Esophagus muscularis mucosa (tissue), 4 donors: ENCODE measurements at regions not wholly inside any gene's neighbourhood (a gene's known extent, or its start where the extent isn't known, plus 50 kb on each side); places are given as distances from the start of the nearest gene placed in this dataset.

Experiments used
- DNase-seq: peaks from one replicate; pipeline ENCODE4 v3.0.0-alpha.2; 2017; ENCODE audit errors: extremely low spot score
- H3K27ac ChIP-seq, 4 donors: fragments of 200-600 bp; sonication (generic); replicated peaks in 1 of 4; 1 replicate in 3 of 4; 2 replicates in 1 of 4; pipeline ENCODE4 v1.5.1; 2016 to 2019; ENCODE audit warnings: mild to moderate bottlenecking in 1 of 4
- H3K27me3 ChIP-seq, 4 donors: fragments of 200-600 bp; sonication (generic); one replicate each; pipeline versions ENCODE4 v1.5.1 to v1.6.0; 2016 to 2019
- H3K36me3 ChIP-seq, 4 donors: fragments of 200-600 bp; sonication (generic); one replicate each; pipeline ENCODE4 v1.5.1; 2016 to 2019
- H3K4me1 ChIP-seq, 4 donors: fragments of 200-600 bp; sonication (generic); one replicate each; pipeline ENCODE4 v1.5.1; 2016 to 2019
- H3K4me3 ChIP-seq, 4 donors: fragments of 200-600 bp; sonication (generic); 1 replicate in 2 of 4; 2 replicates in 2 of 4; pipeline ENCODE4 v1.5.1; 2016 to 2019; ENCODE audit warnings: mild to moderate bottlenecking in 4 of 4, moderate library complexity in 1 of 4
- H3K9me3 ChIP-seq, 4 donors: fragments of 200-600 bp; sonication (generic); 1 replicate in 3 of 4; 2 replicates in 1 of 4; pipeline ENCODE4 v1.5.1; 2016 to 2019
- EP300 ChIP-seq: sonication (generic); formaldehyde crosslinking; IDR thresholded peaks from one replicate; pipeline ENCODE4 v1.6.1; 2017; ENCODE audit warnings: antibody characterized with exemption
- POLR2A ChIP-seq: fragments of 450-650 bp; IDR thresholded peaks from one replicate; pipeline ENCODE4 v1.6.1; 2017; ENCODE audit warnings: antibody characterized with exemption, moderate library complexity, mild to moderate bottlenecking, low read depth
- POLR2AphosphoS5 ChIP-seq, 2 donors: sonication (generic); formaldehyde crosslinking; IDR thresholded peaks; one replicate each; pipeline ENCODE4 v1.6.1; 2017; ENCODE audit warnings: antibody characterized with exemption in 2 of 2
- WGBS: methylation state at CpG from one replicate; pipeline ENCODE4 v1.1.5; 2018; 5-methylcytosine and 5-hydroxymethylcytosine counted together
- intact Hi-C: fragments of 100-400 bp; cut with DNase I; formaldehyde crosslinking; loops from one replicate; pipeline ENCODE4 v1.15.1; 2023
- TF ChIP-seq, protein P1 (sequence below), 3 experiments: fragments of 200-600 bp in 2 of 3; fragments of 450-650 bp in 1 of 3; sonication (generic) in 2 of 3; IDR thresholded peaks; one replicate each; pipeline ENCODE4 v1.5.1; 2017 to 2019; ENCODE audit warnings: antibody characterized with exemption in 3 of 3, mild to moderate bottlenecking in 2 of 3, moderate library complexity in 1 of 3

DNA sequence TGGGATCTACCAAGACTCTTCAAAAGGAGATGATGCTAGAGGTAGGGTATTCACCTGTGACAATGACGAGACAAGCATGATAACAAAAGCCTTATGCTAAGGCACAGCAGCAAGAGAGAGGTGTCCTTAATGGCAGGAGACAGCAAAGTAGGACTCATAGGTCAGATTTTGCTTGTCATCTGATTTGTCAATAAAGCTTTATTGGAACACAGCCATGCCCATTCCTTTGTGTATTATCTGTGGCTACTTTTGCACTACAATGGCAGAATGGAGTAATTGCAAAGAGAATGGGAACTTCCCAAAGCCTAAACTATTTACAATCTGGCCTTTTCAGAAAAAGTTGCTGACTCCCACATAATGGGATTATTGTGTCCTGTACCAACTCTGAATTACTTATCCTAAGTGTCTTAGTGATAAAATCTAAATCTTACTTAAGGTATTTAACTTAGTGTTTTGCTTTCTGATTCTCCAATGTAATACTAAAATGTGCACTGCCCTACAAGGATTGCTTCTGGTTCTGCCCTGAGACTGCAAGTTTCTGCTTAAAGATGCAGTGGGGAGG lies 221.6 kb downstream of the CDC5L start:
- WGBS: 100% methylated on average over 1 of the region's 1 CpG
- H3K27me3 ChIP-seq: no peaks in the 10 kb centered on the region
- no peaks in the 10 kb centered on the region for H3K9me3 ChIP-seq
- no peaks in the 10 kb centered on the region for H3K36me3 ChIP-seq
- no peak overlapping the region for H3K4me3 ChIP-seq
- no peak overlapping the region for H3K27ac ChIP-seq
- TF ChIP-seq EP300: no peak
- TF ChIP-seq, protein P1, sequence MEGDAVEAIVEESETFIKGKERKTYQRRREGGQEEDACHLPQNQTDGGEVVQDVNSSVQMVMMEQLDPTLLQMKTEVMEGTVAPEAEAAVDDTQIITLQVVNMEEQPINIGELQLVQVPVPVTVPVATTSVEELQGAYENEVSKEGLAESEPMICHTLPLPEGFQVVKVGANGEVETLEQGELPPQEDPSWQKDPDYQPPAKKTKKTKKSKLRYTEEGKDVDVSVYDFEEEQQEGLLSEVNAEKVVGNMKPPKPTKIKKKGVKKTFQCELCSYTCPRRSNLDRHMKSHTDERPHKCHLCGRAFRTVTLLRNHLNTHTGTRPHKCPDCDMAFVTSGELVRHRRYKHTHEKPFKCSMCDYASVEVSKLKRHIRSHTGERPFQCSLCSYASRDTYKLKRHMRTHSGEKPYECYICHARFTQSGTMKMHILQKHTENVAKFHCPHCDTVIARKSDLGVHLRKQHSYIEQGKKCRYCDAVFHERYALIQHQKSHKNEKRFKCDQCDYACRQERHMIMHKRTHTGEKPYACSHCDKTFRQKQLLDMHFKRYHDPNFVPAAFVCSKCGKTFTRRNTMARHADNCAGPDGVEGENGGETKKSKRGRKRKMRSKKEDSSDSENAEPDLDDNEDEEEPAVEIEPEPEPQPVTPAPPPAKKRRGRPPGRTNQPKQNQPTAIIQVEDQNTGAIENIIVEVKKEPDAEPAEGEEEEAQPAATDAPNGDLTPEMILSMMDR (IDR thresholded peaks at IDR 0.05): no peak
- TF ChIP-seq POLR2A: no peak
- no peak for TF ChIP-seq POLR2AphosphoS5 (IDR thresholded peaks at IDR 0.05)
- no peak for DNase-seq
- no peaks in the 10 kb centered on the region for H3K4me1 ChIP-seq
- intact Hi-C loops: no loop called here

DNA sequence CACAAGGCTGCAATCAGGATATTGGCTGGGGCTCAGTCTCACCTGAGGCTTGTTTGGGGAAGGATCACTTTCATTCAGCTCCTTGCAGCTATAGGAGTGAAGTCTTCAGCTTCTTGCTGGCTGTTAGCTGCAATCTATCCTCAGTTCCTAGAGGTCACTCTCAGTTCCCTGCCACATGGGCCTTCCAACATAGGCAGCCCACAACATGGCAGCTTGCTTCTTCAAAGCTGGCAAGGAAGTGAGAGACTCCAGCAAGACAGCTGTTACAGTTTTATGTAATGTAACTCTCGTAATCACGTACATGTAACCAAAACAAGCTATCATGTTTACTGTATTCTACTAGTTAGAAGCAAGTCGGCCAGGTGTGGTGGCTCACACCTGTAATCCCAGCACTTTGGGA lies 226.9 kb downstream of the CDC5L start:
- WGBS: 100% methylated on average over 3 of the region's 3 CpGs
- intact Hi-C loops: no loop called here
- TF ChIP-seq POLR2AphosphoS5 (IDR thresholded peaks at IDR 0.05) (no peak), EP300 (no peak), POLR2A (no peak)
- TF ChIP-seq, protein P1 (IDR thresholded peaks at IDR 0.05): no peak
- Histone ChIP-seq H3K36me3 (no peaks in the 10 kb centered on the region), H3K9me3 (no peaks in the 10 kb centered on the region), H3K27me3 (no peaks in the 10 kb centered on the region), H3K4me1 (no peaks in the 10 kb centered on the region), H3K4me3 (no peak overlapping the region), H3K27ac (no peak overlapping the region)
- no peak for DNase-seq

DNA sequence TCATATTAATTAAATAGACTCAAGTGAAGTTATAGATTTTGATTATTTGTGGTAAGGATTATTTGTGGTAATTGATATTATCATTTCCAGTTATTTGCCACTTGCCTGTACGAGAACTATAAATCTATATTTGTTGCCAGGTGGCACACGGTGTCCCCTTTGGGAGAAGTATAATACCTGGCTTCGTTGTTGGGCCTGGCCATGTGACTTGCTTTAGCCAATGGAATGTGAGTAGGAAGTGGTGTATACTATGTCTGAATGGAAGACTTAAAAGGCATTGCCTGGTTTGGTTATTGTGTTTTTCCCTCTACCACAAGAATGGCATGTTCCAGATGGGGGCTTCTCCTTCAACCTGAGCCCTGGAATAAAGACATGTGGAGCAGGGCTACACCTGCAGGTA lies 228.1 kb downstream of the CDC5L start:
- Histone ChIP-seq H3K27ac (no peak overlapping the region), H3K27me3 (no peaks in the 10 kb centered on the region), H3K4me1 (no peaks in the 10 kb centered on the region), H3K9me3 (no peaks in the 10 kb centered on the region), H3K36me3 (no peaks in the 10 kb centered on the region), H3K4me3 (no peak overlapping the region)
- WGBS: 75% methylated on average over 3 of the region's 3 CpGs
- TF ChIP-seq, protein P1 (IDR thresholded peaks at IDR 0.05): no peak
- TF ChIP-seq EP300 (no peak), POLR2A (no peak), POLR2AphosphoS5 (IDR thresholded peaks at IDR 0.05) (no peak)
- DNase-seq: no peak
- intact Hi-C loops: no loop called here

DNA sequence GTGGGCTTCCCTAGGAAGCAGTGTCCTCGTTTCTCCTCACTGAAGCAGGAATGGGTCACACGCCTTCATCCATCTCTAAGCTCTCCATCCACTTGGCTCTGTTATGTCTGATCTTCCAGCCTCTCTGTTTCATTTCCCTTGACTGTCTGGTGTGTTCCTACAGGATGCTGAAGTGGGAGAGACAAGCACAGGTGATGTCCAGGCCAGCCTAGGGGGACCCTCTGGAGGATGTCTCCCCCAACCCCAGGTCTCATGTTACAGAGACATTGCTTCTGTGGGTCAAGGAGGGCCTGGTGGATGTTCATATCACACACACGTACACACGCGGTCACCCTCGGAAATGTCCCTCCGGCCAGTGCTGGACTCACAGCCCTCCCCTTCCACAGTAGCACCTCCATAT lies 229.9 kb downstream of the CDC5L start:
- Histone ChIP-seq H3K9me3 (no peaks in the 10 kb centered on the region), H3K27ac (no peak overlapping the region), H3K27me3 (no peaks in the 10 kb centered on the region), H3K4me3 (no peak overlapping the region), H3K36me3 (no peaks in the 10 kb centered on the region), H3K4me1 (no peaks in the 10 kb centered on the region)
- TF ChIP-seq, protein P1 (IDR thresholded peaks at IDR 0.05): no peak
- TF ChIP-seq POLR2AphosphoS5 (IDR thresholded peaks at IDR 0.05) (no peak), POLR2A (no peak), EP300 (no peak)
- 82% methylated on average over 7 of the region's 7 CpGs for WGBS
- intact Hi-C loops: no loop called here
- DNase-seq: no peak

DNA sequence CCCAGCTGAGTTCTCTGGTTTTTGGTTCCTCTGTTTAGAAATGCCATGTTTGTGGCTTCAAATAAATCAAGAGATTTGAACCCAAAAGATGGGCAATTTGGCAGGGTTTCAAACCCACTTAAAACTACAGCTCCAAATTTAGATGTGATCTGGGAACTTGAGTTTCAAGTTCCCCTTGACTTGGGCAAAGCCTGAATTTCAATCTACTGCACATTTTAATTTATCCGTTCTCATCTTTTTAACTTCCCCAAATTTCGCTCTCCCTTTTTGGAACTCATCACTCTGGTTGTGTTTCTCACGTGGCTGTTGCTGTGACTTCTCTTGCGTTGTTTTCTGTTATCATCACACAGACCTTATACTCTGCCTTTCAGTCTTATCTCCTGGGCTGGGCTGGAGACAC lies 230.9 kb downstream of the CDC5L start:
- no peak overlapping the region for H3K4me3 ChIP-seq
- no peak for TF ChIP-seq EP300
- no peak for TF ChIP-seq POLR2A
- no peak for TF ChIP-seq POLR2AphosphoS5 (IDR thresholded peaks at IDR 0.05)
- TF ChIP-seq, protein P1 (IDR thresholded peaks at IDR 0.05): no peak
- no peaks in the 10 kb centered on the region for H3K27me3 ChIP-seq
- no peak for DNase-seq
- 60% methylated on average over 4 of the region's 4 CpGs for WGBS
- no peaks in the 10 kb centered on the region for H3K4me1 ChIP-seq
- H3K27ac ChIP-seq: no peak overlapping the region
- intact Hi-C loops: no loop called here
- H3K9me3 ChIP-seq: no peaks in the 10 kb centered on the region
- H3K36me3 ChIP-seq: no peaks in the 10 kb centered on the region
